HAP-1 (cell line): ENCODE measurements at regions not wholly inside any gene's neighbourhood (a gene's known extent, or its start where the extent isn't known, plus 50 kb on each side); places are given as distances from the start of the nearest gene placed in this dataset.
A peak's percentile ranks its signal among the peaks of the same experiment; 100 is the strongest.
"Not testable (repeated sequence)": the region's sequence is repeated elsewhere in the genome, so short reads cannot be mapped to it uniquely, and the experiment has no call there.

ENCODE experiments used
- DNase-seq, 2 experiments: peaks; one replicate each; pipeline ENCODE4 v3.0.0-alpha.2; 2016 to 2020; ENCODE audit warnings: low spot score in 2 of 2
- H3K27me3 ChIP-seq: fragments of 250-450 bp; sonication (Bioruptor Pico); 2 replicates; pipeline ENCODE4 v1.5.1; 2020; ENCODE audit warnings: low read depth, mild to moderate bottlenecking, moderate library complexity
- H3K36me3 ChIP-seq: fragments of 250-450 bp; sonication (Bioruptor Pico); replicated peaks from 2 replicates; pipeline ENCODE4 v1.5.1; 2020; ENCODE audit warnings: mild to moderate bottlenecking
- H3K4me1 ChIP-seq: fragments of 250-450 bp; sonication (Bioruptor Pico); 2 replicates; pipeline ENCODE4 v1.5.1; 2020; ENCODE audit warnings: mild to moderate bottlenecking
- H3K4me3 ChIP-seq: fragments of 250-450 bp; sonication (Bioruptor Pico); 2 replicates; pipeline ENCODE4 v1.5.1; 2020; ENCODE audit warnings: mild to moderate bottlenecking, moderate library complexity
- H3K9me3 ChIP-seq: fragments of 250-450 bp; sonication (Bioruptor Pico); 2 replicates; pipeline ENCODE4 v1.5.1; 2020; ENCODE audit warnings: mild to moderate bottlenecking, moderate library complexity
- in situ Hi-C: fragments of 300-500 bp; cut with MboI; formaldehyde crosslinking; loops from 3 replicates; pipeline ENCODE4 v1.14.3; 2020; ENCODE audit warnings: low sequenced_read_pairs, inconsistent platforms, mixed read lengths

GRCh38 chr3:18195836-18196235 is 229.3 kb downstream of the SATB1 start:
- DNase-seq = no peak
- no peaks in the 10 kb centered on the region; the same call in 1 of the 2 replicates for H3K9me3 ChIP-seq

GRCh38 chr3:18194431-18194830 is 230.7 kb downstream of the SATB1 start:
- Histone ChIP-seq H3K27me3 (no peaks in the 10 kb centered on the region), H3K4me3 (no peak overlapping the region), H3K9me3 (no peaks in the 10 kb centered on the region; the same call in 1 of the 2 replicates), H3K36me3 (no peaks in the 10 kb centered on the region), H3K4me1 (no peaks in the 10 kb centered on the region)
- in situ Hi-C loops = no loop called here
- no peak for DNase-seq

More at GRCh38 chr3:18195836-18196235, 229.3 kb downstream of the SATB1 start:
- Histone ChIP-seq H3K4me1 (no peaks in the 10 kb centered on the region), H3K27me3 (no peaks in the 10 kb centered on the region), H3K4me3 (no peak overlapping the region), H3K36me3 (no peaks in the 10 kb centered on the region)
- in situ Hi-C loops = no loop called here

GRCh38 chr3:18190646-18191045 is 234.5 kb downstream of the SATB1 start:
- no peak for DNase-seq
- H3K27me3 ChIP-seq = no peaks in the 10 kb centered on the region
- H3K4me3 ChIP-seq = no peak overlapping the region
- H3K4me1 ChIP-seq = no peaks in the 10 kb centered on the region
- in situ Hi-C loops = no loop called here
- no peaks in the 10 kb centered on the region for H3K36me3 ChIP-seq
- no peaks in the 10 kb centered on the region for H3K9me3 ChIP-seq

GRCh38 chr3:18189282-18190050 is 235.7 kb downstream of the SATB1 start:
- H3K4me1 ChIP-seq = no peaks in the 10 kb centered on the region
- no peaks in the 10 kb centered on the region for H3K9me3 ChIP-seq
- no peak for DNase-seq
- H3K4me3 ChIP-seq = no peak overlapping the region
- H3K36me3 ChIP-seq = no peaks in the 10 kb centered on the region
- in situ Hi-C loops = no loop called here
- H3K27me3 ChIP-seq = no peaks in the 10 kb centered on the region

GRCh38 chr3:18188491-18188890 is 236.6 kb downstream of the SATB1 start:
- Histone ChIP-seq H3K9me3 (no peaks in the 10 kb centered on the region), H3K27me3 (no peaks in the 10 kb centered on the region), H3K36me3 (no peaks in the 10 kb centered on the region), H3K4me1 (no peaks in the 10 kb centered on the region), H3K4me3 (no peak overlapping the region)
- in situ Hi-C loops = no loop called here
- no peak for DNase-seq

- Histone ChIP-seq H3K4me1 (no peaks in the 10 kb centered on the region), H3K4me3 (no peak overlapping the region)
- in situ Hi-C loops = no loop called here
Measured at GRCh38 chr3:18185624-18186023, 239.5 kb downstream of the SATB1 start.

GRCh38 chr3:18182923-18183322 is 242.2 kb downstream of the SATB1 start:
- H3K4me3 ChIP-seq, H3K9me3 ChIP-seq, H3K27me3 ChIP-seq, DNase-seq, H3K36me3 ChIP-seq, H3K4me1 ChIP-seq, in situ Hi-C loops: not testable (repeated sequence)

More at GRCh38 chr3:18185624-18186023, 239.5 kb downstream of the SATB1 start:
- Histone ChIP-seq H3K36me3 (no peaks in the 10 kb centered on the region), H3K9me3 (no peaks in the 10 kb centered on the region), H3K27me3 (no peaks in the 10 kb centered on the region)
- no peak for DNase-seq

- in situ Hi-C loops = no loop called here
- Histone ChIP-seq H3K4me3 (no peak overlapping the region), H3K36me3 (no peaks in the 10 kb centered on the region), H3K9me3 (no peaks in the 10 kb centered on the region), H3K27me3 (no peaks in the 10 kb centered on the region), H3K4me1 (no peaks in the 10 kb centered on the region)
- no peak for DNase-seq
Measured at GRCh38 chr3:18179521-18179920, 245.6 kb downstream of the SATB1 start.

- Histone ChIP-seq H3K4me3 (no peak overlapping the region), H3K9me3 (no peaks in the 10 kb centered on the region), H3K27me3 (no peaks in the 10 kb centered on the region), H3K36me3 (no peaks in the 10 kb centered on the region), H3K4me1 (no peaks in the 10 kb centered on the region)
- DNase-seq = no peak
- in situ Hi-C loops = no loop called here
Measured at GRCh38 chr3:18177271-18177670, 247.9 kb downstream of the SATB1 start.

- H3K4me1 ChIP-seq, DNase-seq, H3K4me3 ChIP-seq, H3K9me3 ChIP-seq, in situ Hi-C loops, H3K36me3 ChIP-seq, H3K27me3 ChIP-seq: not testable (repeated sequence)
Measured at GRCh38 chr3:18173891-18174290, 251.2 kb downstream of the SATB1 start.

GRCh38 chr3:18159681-18160080 is 265.5 kb downstream of the SATB1 start:
- in situ Hi-C loops = no loop called here

GRCh38 chr3:18153571-18154173 is 271.5 kb downstream of the SATB1 start:
- in situ Hi-C loops = no loop called here
- Histone ChIP-seq H3K4me3 (no peak overlapping the region), H3K9me3 (no peaks in the 10 kb centered on the region), H3K27me3 (no peaks in the 10 kb centered on the region), H3K36me3 (no peaks in the 10 kb centered on the region), H3K4me1 (no peaks in the 10 kb centered on the region)
- peak in 1 of 2 experiments; percentile 9 for DNase-seq

More at GRCh38 chr3:18159681-18160080, 265.5 kb downstream of the SATB1 start:
- Histone ChIP-seq H3K4me1 (peaks cover 17% of the 10 kb centered on the region), H3K4me3 (no peak overlapping the region), H3K9me3 (no peaks in the 10 kb centered on the region), H3K36me3 (no peaks in the 10 kb centered on the region), H3K27me3 (no peaks in the 10 kb centered on the region)
- DNase-seq = peak; percentile 59 to 92

GRCh38 chr3:18151199-18151598 is 273.9 kb downstream of the SATB1 start:
- Histone ChIP-seq H3K4me3 (no peak overlapping the region), H3K9me3 (no peaks in the 10 kb centered on the region), H3K4me1 (no peaks in the 10 kb centered on the region), H3K36me3 (no peaks in the 10 kb centered on the region; the same call in 1 of the 2 replicates), H3K27me3 (no peaks in the 10 kb centered on the region)
- DNase-seq = no peak
- in situ Hi-C loops = no loop called here

GRCh38 chr3:18149935-18150334 is 275.2 kb downstream of the SATB1 start:
- no peaks in the 10 kb centered on the region for H3K27me3 ChIP-seq
- DNase-seq = no peak
- H3K4me1 ChIP-seq = no peaks in the 10 kb centered on the region
- no peaks in the 10 kb centered on the region; the same call in 1 of the 2 replicates for H3K36me3 ChIP-seq
- no peak overlapping the region for H3K4me3 ChIP-seq
- H3K9me3 ChIP-seq = no peaks in the 10 kb centered on the region
- in situ Hi-C loops = no loop called here
